HG03442 (cell line): ENCODE measurements at regions not wholly inside any gene's neighbourhood (a gene's known extent, or its start where the extent isn't known, plus 50 kb on each side); places are given as distances from the start of the nearest gene placed in this dataset.
"Not testable (repeated sequence)": the region's sequence is repeated elsewhere in the genome, so short reads cannot be mapped to it uniquely, and the experiment has no call there.

Source experiments
- ATAC-seq: cut with Tn5 transposase; IDR thresholded peaks from one replicate; pipeline ENCODE4 v1.9.1; 2021; ENCODE audit warnings: mild to moderate bottlenecking, moderate library complexity; ENCODE audit not compliant: unreplicated experiment

GRCh38 chr4:27119239-27119638, 258.6 kb downstream of the STIM2 start:
- no peak for ATAC-seq

- no peak for ATAC-seq
These were observed 261.2 kb downstream of the STIM2 start for GRCh38 chr4:27121830-27122229.

- ATAC-seq, result no peak
These were observed 262.6 kb downstream of the STIM2 start for GRCh38 chr4:27123123-27123768.

GRCh38 chr4:27123769-27124124, 263.1 kb downstream of the STIM2 start:
- ATAC-seq, result no peak

- ATAC-seq, result not testable (repeated sequence)
These were observed 266.3 kb downstream of the STIM2 start for GRCh38 chr4:27126895-27127294.

- no peak for ATAC-seq
These were observed 267.8 kb downstream of the STIM2 start for GRCh38 chr4:27128443-27128842.

GRCh38 chr4:27129871-27130366, 269.3 kb downstream of the STIM2 start:
- no peak for ATAC-seq

GRCh38 chr4:27132497-27132896, 271.9 kb downstream of the STIM2 start:
- ATAC-seq, result no peak

- ATAC-seq, result no peak
These were observed 279.8 kb downstream of the STIM2 start for GRCh38 chr4:27140486-27140885.

- no peak for ATAC-seq
These were observed 280.9 kb downstream of the STIM2 start for GRCh38 chr4:27141530-27141929.

- no peak for ATAC-seq
These were observed 282.2 kb downstream of the STIM2 start for GRCh38 chr4:27142841-27143240.

- no peak for ATAC-seq
These were observed 285.0 kb downstream of the STIM2 start for GRCh38 chr4:27145597-27145996.

- no peak for ATAC-seq
These were observed 287.7 kb downstream of the STIM2 start for GRCh38 chr4:27148211-27148895.

GRCh38 chr4:27149541-27150212, 289.0 kb downstream of the STIM2 start:
- no peak for ATAC-seq

- no peak for ATAC-seq
These were observed 292.1 kb downstream of the STIM2 start for GRCh38 chr4:27152703-27153102.

- ATAC-seq, result no peak
These were observed 294.1 kb downstream of the STIM2 start for GRCh38 chr4:27154706-27155105.

- no peak for ATAC-seq
These were observed 300.6 kb downstream of the STIM2 start for GRCh38 chr4:27161191-27161590.

GRCh38 chr4:27168783-27169182, 308.1 kb downstream of the STIM2 start:
- no peak for ATAC-seq

- ATAC-seq, result no peak
These were observed 312.6 kb downstream of the STIM2 start for GRCh38 chr4:27173280-27173679.

- no peak for ATAC-seq
These were observed 315.8 kb downstream of the STIM2 start for GRCh38 chr4:27176400-27176799.

- ATAC-seq, result no peak
These were observed 316.2 kb downstream of the STIM2 start for GRCh38 chr4:27176881-27177280.

- ATAC-seq, result no peak
These were observed 317.4 kb downstream of the STIM2 start for GRCh38 chr4:27178061-27178460.
